GM21717 (cell line): ENCODE measurements at regions not wholly inside any gene's neighbourhood (a gene's known extent, or its start where the extent isn't known, plus 50 kb on each side); places are given as distances from the start of the nearest gene placed in this dataset.

ENCODE experiments used
- ATAC-seq: cut with Tn5 transposase; IDR thresholded peaks from one replicate; pipeline ENCODE4 v1.9.1; 2021; ENCODE audit warnings: mild to moderate bottlenecking, moderate library complexity; ENCODE audit not compliant: unreplicated experiment

DNA sequence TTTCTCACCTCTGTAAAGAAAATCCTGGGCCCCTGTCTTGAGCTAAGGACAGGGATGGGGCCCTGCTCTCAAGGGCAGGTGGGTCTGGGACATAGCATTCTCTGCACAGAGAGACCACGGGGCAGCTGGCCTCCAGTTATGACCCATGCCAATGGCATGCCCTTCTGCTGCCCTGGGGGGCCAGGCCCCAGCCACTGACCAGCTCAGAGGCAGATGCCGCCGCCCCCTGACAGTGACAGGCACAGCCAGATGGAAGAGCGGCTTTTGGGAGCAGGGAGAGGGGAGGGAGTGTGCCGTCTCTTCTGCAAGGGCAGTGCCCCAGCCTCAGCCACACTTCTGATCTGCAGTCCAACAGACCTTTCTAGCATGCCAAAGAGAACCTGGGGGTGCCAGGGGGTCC lies 114.8 kb upstream of the NAV2 start:
- ATAC-seq, result no peak

- no peak for ATAC-seq
Measured at GRCh38 chr11:19597206-19597605, 115.4 kb upstream of the NAV2 start.

GRCh38 chr11:19595840-19596751 lies 116.5 kb upstream of the NAV2 start:
- ATAC-seq, result no peak

DNA sequence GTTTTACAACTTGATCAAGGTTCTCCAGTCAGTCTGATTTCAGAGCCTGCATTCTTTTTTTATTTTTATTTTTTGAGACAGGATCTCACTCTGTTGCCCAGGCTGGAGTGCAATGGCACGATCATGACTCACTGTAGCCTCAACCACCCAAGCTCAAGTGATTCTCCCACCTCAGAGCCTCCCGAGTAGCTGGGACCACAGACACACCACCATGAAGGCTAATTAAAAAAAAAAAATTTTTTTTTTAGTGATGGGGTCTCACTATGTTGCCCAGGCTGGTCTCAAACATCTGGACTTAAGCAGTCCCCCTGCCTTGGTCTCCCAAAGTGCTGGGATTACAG lies 117.2 kb upstream of the NAV2 start:
- ATAC-seq, result no peak

DNA sequence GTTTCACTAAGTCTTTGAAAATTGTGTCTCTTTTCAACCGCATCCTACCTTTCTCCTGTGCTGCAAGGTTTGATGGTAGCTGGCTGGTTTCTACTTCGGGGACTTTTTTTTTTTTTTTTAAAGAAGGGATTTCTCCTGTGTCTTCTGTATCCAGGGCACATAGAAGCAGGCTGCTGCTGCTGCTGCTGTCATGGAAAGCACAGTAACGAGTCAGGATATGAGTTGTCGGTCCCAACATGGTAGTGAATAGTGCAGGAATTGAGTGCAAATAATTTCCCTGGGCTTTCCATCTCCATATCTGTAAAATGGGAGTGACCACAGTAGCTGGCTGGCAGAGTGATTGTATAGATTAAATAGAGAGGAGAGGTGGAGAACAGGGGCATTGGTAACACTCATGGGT lies 118.3 kb upstream of the NAV2 start:
- no peak for ATAC-seq

DNA sequence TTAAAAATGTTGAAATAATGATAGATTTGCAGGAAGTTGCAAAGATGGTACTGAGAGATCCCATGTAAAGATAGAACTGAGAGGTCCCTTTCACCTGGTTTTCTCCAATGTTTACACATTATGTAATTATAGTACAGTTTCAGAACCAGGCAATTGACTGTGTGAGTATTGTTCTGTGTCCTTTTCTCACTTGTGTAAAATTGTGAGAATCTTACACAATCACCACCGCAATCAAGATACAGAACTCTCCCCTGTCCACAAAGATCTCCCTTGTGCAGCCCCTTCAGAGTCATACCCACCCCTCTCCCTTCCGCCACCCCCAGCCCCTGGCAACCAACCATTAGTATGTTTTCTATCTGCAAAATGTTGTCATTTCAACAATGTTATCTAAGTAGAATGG lies 119.8 kb upstream of the NAV2 start:
- no peak for ATAC-seq

DNA sequence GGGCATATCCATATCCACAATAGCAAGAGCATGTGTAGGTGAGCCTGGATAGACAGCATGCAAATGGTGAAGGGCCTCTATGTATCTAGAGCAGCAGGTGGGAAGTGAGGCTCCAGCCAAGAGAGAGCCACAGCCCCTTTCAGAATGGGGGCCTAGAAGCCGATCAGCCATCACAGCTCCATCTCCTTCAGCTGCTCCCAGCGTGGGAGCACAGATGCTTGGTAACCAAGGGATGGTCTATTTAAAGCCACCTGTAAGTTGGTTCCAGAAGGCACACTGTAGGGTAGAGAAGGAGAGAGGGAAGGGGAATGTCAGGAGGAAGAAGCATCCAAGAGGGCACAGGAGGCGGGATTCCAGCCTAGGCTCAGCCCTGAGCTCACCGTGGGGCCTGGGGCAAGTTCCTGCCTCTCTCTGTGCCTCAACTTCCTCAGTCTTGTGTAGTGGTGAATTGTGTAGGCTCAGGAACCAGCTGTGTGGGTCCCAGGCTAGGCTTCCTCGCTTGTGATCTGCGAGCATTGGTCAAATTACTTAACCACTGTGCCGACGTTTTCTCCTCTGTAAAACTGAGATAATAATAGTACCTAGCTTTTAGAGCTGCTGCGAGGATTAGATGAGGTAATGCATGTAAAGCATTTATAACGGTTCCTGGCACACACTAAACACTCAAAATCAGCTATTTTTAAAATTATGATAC lies 122.9 kb upstream of the NAV2 start:
- no peak for ATAC-seq

GRCh38 chr11:19587979-19588378 lies 124.7 kb upstream of the NAV2 start:
- no peak for ATAC-seq

DNA sequence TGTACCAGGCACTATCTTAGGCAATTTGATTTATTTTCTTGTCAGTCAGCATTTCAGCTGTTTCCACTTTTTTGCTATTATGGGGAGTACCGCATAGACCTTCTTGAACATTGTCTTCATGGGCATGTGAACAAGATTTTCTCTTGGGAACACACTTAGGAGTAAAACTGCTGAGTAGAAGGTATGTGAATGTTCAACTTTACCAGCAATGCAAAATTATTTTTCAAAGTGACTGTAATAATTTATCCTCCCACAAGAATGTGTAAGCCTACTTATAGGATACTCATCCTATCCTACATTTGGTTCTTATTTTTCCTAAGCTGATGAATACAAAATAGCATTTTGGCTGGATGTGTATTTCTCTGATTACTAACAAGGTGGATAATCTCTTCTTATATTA lies 132.0 kb upstream of the NAV2 start:
- ATAC-seq, result no peak

DNA sequence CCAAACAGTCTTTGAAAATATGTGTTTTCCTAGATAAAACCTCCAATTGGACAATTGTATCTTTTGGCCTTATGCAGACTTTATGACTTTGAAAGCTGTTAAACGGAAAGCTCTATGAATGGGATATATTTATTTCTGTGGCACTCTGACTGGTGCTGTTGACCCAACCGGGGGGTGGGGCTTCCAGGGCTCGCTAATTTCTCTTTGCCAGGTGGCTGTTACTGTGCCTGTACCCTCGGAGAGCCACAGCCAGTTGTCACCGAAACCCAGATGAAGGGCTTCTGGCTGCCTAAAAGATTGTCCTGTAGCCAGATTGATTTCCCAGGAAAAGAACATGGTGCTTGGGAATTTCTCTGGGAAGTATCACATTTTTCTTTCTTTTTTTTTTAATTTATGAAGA lies 132.7 kb upstream of the NAV2 start:
- ATAC-seq, result no peak

- ATAC-seq, result no peak
Measured at GRCh38 chr11:19578871-19579270, 133.8 kb upstream of the NAV2 start.

- ATAC-seq, result no peak
Measured at GRCh38 chr11:19577976-19578619, 134.5 kb upstream of the NAV2 start.

DNA sequence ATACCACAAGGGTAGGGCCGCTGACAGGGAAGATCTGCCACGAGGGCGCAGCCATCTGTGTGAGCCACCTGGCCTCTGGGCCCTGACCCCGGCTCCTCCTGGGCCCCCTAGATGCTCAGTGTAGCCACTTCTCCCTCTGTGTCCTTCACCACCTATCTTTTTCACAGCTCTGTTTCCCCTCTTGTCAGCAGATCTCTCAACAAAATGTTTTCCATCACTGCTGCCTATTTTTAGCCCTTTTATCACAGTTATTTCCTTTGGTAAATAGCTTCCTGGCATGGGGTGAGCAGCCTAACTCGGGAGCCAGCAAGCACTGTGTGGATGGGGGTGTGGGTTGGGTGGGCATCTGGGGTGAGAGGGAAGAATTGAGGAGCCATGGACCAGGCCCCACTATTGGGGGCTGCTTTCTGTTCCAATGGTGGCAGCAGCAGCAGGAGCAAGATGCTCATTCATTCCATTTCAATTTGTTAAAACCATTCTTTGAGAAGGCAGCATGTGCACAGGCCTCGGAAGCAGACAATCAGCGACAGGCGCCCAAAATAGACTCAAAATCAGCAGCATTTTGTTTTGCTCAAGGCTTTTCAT lies 135.2 kb upstream of the NAV2 start:
- ATAC-seq, result no peak

- no peak for ATAC-seq
Measured at GRCh38 chr11:19576903-19577302, 135.7 kb upstream of the NAV2 start.

DNA sequence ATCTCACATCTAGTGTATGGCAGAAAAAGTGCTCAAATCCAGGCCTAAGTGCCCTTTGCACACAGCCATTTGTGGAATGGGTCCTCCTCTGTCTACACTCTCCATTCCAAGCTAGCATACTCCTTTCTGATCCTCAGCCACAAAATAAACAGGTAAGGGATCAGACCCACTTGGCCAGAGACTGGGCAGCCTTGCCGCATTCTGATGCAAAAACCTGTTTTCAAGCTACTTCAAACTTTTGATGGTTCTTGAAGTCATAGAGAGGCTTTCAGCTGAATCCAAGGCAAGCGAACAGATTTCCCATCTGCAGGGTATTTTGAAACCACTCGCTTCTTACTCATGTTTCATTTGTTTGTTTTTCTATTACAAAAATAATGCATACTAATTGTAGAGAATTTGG lies 136.6 kb upstream of the NAV2 start:
- no peak for ATAC-seq

- ATAC-seq, result no peak
Measured at GRCh38 chr11:19574916-19575315, 137.7 kb upstream of the NAV2 start.

DNA sequence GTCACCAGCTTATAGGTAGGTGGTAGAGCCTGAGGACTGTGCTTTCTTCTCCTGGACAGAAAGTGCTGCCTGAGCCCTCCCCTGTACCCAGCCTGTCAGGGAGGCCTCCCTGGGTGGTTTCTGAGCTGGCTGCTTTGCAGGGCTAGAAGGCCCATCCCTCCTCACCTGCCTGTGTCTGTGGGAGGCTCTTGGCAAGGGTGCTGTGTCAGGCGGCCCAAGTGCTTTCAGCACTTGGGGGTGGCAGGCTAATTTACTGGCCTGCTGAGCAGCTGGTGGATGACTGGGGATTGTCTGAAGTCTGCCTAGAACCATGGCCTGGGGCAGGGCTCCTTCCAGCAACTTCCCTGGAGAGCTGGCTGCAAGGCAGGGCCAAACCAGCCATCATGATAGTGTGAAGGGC lies 139.0 kb upstream of the NAV2 start:
- no peak for ATAC-seq

DNA sequence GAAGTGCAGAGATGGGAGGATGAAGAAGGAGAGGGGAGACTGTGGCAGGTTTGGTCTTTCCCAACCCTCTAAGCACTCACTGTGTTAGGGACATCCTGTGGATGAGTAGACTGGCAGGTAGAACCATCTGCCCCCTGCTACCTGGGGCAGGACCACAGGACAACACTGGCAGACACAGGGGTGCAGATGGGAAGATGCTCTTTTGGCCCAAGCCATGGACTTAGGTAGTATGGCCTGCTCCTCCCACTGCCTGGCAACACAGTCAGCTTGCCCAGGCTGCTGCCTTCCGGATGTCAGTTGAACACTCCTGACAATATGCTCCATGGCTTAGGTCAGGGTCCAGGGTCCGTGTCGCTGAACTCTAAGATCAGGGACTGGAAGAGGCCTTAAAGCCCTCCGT lies 140.7 kb upstream of the NAV2 start:
- no peak for ATAC-seq

GRCh38 chr11:19570889-19571288 lies 141.7 kb upstream of the NAV2 start:
- no peak for ATAC-seq

- ATAC-seq, result no peak
Measured at GRCh38 chr11:19567996-19568395, 144.6 kb upstream of the NAV2 start.

GRCh38 chr11:19566583-19567379 lies 145.9 kb upstream of the NAV2 start:
- no peak for ATAC-seq
